Activated CD4-positive, alpha-beta T cell treated with anti-CD3 and anti-CD28 coated beads for 48 hours (primary cell): ENCODE measurements at regions not wholly inside any gene's neighbourhood (a gene's known extent, or its start where the extent isn't known, plus 50 kb on each side); places are given as distances from the start of the nearest gene placed in this dataset.

Experiments used
- DNase-seq: peaks from one replicate; pipeline ENCODE4 v3.0.0-alpha.2; 2020

GRCh38 chr12:19924360-19924759 lies 444.0 kb upstream of the PDE3A start:
- no peak for DNase-seq

- no peak for DNase-seq
Observed at GRCh38 chr12:19925841-19926240, 442.5 kb upstream of the PDE3A start.

- DNase-seq, result no peak
Observed at GRCh38 chr12:19926266-19926665, 442.1 kb upstream of the PDE3A start.

GRCh38 chr12:19927661-19928060 lies 440.7 kb upstream of the PDE3A start:
- DNase-seq, result no peak

GRCh38 chr12:19932413-19932812 lies 435.9 kb upstream of the PDE3A start:
- DNase-seq, result no peak

GRCh38 chr12:19933924-19934323 lies 434.4 kb upstream of the PDE3A start:
- DNase-seq, result no peak

DNA sequence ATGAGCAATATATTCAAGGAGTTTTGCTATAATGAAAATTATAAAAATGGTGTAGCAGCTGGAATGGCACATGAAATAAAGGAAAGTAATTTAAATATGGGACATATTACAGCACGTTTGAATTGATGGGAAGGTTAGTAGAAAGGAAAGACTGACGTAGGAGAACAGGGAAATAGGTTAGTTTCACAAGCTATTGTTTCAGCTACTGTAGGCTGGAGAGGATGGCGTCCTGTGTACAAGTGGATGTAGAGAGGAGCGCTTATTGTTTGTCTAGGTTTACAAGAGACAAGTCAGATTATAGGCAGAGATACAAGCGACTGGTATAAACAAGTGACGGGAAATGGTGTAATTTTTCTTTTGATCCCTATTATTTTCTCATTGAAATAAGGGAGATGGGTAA lies 431.2 kb upstream of the PDE3A start:
- no peak for DNase-seq

DNA sequence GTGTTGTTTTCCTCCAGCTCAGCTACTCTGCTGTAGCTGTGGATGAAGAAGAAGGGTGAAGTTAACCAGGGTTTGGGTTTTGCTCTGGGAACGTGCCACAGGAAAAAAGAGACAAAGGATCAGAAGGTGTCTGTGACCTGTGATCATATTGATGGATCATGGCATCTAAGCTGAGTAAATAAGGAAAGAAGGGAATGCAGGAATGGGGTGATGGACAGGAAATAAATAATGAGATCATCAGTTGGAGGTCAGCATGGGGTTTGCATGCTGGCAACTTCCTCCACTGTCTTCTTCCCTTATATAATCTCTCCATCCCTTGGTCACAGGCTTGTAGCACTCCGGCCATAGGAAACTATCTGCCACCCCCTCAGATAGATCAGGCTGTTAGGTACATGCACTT lies 430.3 kb upstream of the PDE3A start:
- DNase-seq, result no peak

- no peak for DNase-seq
Observed at GRCh38 chr12:19938491-19938890, 429.8 kb upstream of the PDE3A start.

DNA sequence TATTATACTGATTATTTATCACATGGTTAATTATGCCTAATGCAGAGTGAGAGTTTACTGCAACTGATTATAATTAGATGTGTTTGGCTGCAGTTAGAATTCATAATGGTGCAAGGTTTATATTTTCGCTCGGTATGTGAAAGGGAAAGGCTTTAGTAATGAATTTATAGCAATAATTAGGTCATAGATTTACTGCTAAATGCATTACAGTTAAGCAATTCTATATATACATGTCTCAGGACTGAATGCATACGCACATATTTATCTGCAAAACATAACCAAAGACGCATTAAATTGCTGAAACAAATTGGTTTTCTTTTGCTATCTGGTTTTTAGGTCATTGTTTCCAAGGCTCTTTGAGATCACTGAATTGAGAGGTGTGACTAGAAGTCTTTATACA lies 428.1 kb upstream of the PDE3A start:
- DNase-seq, result no peak

- DNase-seq, result no peak
Observed at GRCh38 chr12:19941096-19941495, 427.2 kb upstream of the PDE3A start.

- no peak for DNase-seq
Observed at GRCh38 chr12:19945559-19946435, 422.5 kb upstream of the PDE3A start.

- DNase-seq, result no peak
Observed at GRCh38 chr12:19946550-19946949, 421.8 kb upstream of the PDE3A start.

- DNase-seq, result no peak
Observed at GRCh38 chr12:19947344-19947743, 421.0 kb upstream of the PDE3A start.

- DNase-seq, result no peak
Observed at GRCh38 chr12:19951664-19952063, 416.7 kb upstream of the PDE3A start.

DNA sequence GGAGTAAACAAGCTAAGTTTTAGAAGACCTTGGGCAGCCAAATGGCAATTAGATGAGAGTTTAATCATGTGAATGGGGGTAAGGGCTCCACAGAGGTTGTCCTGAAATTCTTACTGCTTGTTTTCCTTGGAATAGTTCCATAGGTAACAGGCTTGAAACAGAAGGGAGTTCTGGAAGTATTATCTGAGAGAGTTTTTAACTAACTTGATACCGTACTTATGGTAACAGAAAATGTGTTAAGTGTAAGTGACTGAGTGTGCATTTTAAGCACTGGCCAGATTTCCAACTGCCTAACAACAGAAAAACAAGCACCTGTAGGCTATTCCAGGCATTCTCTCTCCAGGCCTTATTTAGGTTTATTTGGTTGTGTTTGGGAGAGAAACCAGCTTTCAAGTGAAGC lies 414.6 kb upstream of the PDE3A start:
- no peak for DNase-seq

GRCh38 chr12:19954163-19954562 lies 414.2 kb upstream of the PDE3A start:
- no peak for DNase-seq

DNA sequence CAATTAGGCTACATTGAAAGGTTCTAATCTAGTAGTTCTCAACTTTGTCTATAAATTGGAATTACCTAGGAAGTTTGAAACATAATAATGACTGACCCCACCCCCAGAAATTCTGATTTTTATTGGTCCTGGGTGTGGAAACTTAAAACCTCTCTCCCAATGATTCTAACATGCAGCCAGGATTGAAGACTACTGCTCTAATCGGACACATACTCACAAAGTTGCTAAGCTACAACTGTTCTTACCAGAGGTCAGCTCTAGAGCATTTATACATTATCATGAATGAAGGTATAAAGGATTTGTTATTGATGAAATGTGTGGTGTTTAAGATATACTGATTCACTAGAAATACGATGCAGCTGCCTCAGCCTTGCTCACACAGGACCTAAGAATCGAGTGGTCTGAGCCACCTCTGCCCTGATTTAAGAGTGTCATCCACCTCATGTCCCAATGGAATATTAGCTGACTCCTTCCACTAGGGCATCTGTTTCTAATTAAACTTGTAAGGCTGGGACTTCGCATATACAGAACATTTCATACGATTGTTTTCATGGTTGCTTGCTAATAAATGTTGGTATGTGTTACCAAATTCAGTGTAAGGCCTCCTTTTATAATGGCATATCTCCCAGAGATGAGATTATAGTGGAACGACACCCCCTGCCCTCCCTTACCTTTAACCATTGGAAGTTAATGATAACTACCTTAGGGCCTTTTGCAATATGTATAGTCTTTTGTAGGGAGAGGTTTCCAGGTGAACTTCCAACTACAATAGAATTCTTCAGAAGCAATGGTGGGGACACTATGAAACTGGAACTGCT lies 410.8 kb upstream of the PDE3A start:
- no peak for DNase-seq

DNA sequence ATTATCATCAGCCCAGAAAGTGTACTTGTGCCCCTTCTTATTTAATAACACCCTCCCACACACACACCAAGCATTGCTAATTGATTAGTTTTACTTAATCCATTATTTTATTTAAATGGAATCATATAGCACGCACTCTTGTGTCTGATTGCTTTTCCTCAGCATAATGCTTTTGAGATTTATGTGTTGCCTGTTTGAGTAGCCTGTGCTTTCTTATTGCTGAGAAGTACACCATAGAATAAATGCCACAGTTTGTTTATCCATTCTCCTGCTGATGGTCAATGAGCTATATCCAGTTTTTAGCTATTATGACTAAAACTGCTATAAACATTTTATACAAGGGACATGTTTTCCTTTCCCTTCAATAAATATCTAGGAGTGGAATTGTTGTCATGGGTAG lies 409.9 kb upstream of the PDE3A start:
- DNase-seq, result no peak

- no peak for DNase-seq
Observed at GRCh38 chr12:19959353-19959752, 409.0 kb upstream of the PDE3A start.

DNA sequence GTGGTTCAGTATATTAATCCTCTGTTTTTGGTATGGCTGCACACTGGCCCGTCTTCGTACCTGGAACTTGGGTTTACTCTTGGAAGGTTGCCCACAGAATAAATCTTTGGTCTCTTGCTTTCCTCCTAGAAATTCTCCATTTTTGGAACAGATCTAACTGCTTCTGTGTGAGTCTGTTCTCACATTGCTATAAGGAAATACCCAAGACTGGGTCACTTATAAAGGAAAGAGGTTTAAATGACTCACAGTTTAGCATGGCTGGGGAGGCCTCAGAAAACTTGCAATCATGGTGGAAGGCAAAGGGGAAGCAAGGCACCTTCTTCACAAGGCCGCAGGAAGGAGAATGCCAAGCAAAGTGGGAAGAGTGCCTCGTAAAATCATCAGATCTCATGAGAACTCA lies 407.8 kb upstream of the PDE3A start:
- no peak for DNase-seq

GRCh38 chr12:19962192-19962591 lies 406.1 kb upstream of the PDE3A start:
- DNase-seq, result no peak

GRCh38 chr12:19963972-19964371 lies 404.4 kb upstream of the PDE3A start:
- DNase-seq, result no peak

DNA sequence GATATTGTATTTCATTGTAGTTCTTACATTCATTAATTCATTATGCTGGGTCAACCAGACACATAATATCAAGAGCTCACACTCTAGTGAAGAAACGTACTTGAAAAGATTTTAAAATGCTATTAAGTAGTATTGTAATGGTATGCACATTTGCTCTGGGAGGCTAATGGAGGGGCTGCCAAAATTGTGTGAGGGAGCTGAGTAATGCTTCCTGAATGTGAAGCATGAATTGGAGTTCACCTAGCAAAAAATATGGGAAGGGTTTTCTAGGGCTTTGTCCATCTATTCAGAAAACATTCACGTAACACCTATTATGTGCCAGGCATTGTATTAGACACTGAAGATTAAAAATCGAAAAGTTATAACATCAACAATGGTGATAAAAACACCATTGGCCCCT lies 403.8 kb upstream of the PDE3A start:
- DNase-seq, result no peak
